Memory B cell (primary cell): ENCODE measurements at regions not wholly inside any gene's neighbourhood (a gene's known extent, or its start where the extent isn't known, plus 50 kb on each side); places are given as distances from the start of the nearest gene placed in this dataset.

Experiments
- ATAC-seq: fragments of 150-1000 bp; cut with Tn5 transposase; 2 replicates; pipeline ENCODE4 v1.10.0; 2021; ENCODE audit warnings: low read depth, mild to moderate bottlenecking, moderate library complexity
- DNase-seq, 2 donors: peaks; one replicate each; pipeline ENCODE4 v3.0.0; 2022; ENCODE audit warnings: low spot score in 2 of 2
- H3K27ac Mint-ChIP-seq: one replicate; pipeline ENCODE4 v1.8.0; 2022; ENCODE audit warnings: mild to moderate bottlenecking, moderate library complexity, mixed read lengths
- H3K27me3 Mint-ChIP-seq: one replicate; pipeline ENCODE4 v1.8.0; 2022; ENCODE audit warnings: mixed read lengths
- H3K36me3 Mint-ChIP-seq: one replicate; pipeline ENCODE4 v1.8.0; 2022; ENCODE audit warnings: mild to moderate bottlenecking, mixed read lengths
- H3K4me1 Mint-ChIP-seq: one replicate; pipeline ENCODE4 v1.8.0; 2022; ENCODE audit warnings: mixed read lengths
- H3K4me3 Mint-ChIP-seq: one replicate; pipeline ENCODE4 v1.8.0; 2022; ENCODE audit warnings: mild to moderate bottlenecking, moderate library complexity, mixed read lengths
- H3K9me3 Mint-ChIP-seq: one replicate; pipeline ENCODE4 v1.8.0; 2022; ENCODE audit warnings: mixed read lengths

DNA sequence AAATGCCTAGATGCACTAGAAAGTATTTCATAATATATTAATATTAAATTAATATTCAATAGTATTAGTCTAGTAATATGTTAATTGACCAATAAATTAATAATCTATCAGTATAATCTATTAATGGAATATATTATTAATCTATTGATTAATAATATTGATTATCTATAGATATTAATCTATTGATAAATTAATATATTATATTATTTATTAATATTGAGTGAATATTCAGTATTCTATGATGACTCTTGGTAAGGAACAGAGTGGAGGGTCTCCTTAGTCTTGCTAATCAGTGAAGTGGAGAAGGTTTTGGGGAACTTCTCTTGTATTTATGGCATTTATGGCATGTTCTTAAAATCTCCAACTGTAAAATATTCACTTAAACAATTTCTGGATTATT is 679.3 kb upstream of the FLRT2 start:
- Mint-ChIP-seq H3K4me3 (no peak overlapping the region), H3K27ac (no peak overlapping the region), H3K36me3 (no peaks in the 10 kb centered on the region), H3K9me3 (peaks cover 10% of the 10 kb centered on the region), H3K27me3 (no peaks in the 10 kb centered on the region), H3K4me1 (no peaks in the 10 kb centered on the region)
- ATAC-seq = no peak
- no peak for DNase-seq

DNA sequence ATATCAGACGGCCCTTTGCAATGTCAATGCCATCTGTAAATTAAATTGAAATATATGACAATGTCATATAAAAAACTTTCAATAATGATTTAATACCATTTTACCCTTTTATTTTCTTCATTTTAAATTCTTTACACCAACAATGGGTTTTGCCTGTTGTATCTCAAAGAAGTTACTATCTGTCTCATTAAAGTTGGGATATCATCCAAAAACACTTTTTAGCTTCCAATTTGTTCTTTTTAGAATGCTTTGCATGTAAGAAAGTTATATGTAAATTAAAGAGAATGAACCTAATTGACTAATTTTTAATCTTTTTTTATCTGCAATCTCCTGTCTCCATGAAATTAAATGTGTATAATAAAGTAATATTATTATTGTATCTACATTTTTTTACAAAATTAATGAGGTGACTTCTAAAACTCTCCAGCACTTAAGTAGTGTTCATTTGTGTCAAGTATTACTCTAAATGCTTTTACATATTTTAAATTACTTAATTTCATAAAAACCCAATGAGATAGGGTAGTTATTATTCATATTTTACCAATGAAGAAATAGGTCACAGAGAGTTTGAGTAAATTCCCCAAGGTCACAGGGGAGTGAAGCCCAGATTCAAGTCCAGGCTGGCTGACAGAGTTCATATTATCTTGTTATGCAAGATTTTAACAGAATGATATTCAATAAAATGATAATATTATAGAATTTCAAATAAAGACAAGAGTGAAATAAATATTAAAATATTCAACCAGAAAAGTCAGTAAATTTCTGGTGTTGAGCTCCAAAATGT is 673.0 kb upstream of the FLRT2 start:
- no peak overlapping the region for H3K4me3 Mint-ChIP-seq
- H3K36me3 Mint-ChIP-seq = no peaks in the 10 kb centered on the region
- no peak for DNase-seq
- ATAC-seq = no peak
- no peaks in the 10 kb centered on the region for H3K27me3 Mint-ChIP-seq
- peaks cover 4% of the 10 kb centered on the region for H3K9me3 Mint-ChIP-seq
- no peaks in the 10 kb centered on the region for H3K4me1 Mint-ChIP-seq
- no peak overlapping the region for H3K27ac Mint-ChIP-seq

- Mint-ChIP-seq H3K27me3 (no peaks in the 10 kb centered on the region), H3K9me3 (peaks cover 4% of the 10 kb centered on the region), H3K27ac (no peak overlapping the region), H3K4me1 (no peaks in the 10 kb centered on the region), H3K4me3 (no peak overlapping the region), H3K36me3 (no peaks in the 10 kb centered on the region)
- no peak for ATAC-seq
- no peak for DNase-seq
Observed at GRCh38 chr14:84857571-84857970, 672.4 kb upstream of the FLRT2 start.

DNA sequence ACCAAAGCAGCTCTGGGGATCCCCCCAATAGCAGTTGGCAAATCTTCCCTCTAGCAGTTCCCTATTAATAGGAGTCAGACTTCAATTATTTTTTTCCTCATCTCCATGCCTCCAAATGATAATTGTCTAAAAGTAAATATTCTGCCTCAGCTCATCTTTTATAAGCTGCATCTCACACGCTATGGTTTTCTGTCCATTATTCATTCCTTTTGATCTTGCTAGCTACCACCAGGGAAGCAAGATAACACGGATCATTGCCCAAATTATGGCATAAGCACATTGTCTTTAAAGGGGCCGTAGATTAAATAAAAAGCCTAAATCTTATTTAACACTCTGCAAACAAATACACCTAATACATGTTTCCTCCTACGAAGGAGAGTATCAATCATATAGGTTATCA is 670.8 kb upstream of the FLRT2 start:
- no peaks in the 10 kb centered on the region for H3K27me3 Mint-ChIP-seq
- no peaks in the 10 kb centered on the region for H3K36me3 Mint-ChIP-seq
- H3K9me3 Mint-ChIP-seq = peaks cover 3% of the 10 kb centered on the region
- H3K4me3 Mint-ChIP-seq = no peak overlapping the region
- no peaks in the 10 kb centered on the region for H3K4me1 Mint-ChIP-seq
- DNase-seq (no peak), ATAC-seq (no peak)
- H3K27ac Mint-ChIP-seq = no peak overlapping the region

GRCh38 chr14:84864548-84865271 is 665.2 kb upstream of the FLRT2 start:
- Mint-ChIP-seq H3K36me3 (no peaks in the 10 kb centered on the region), H3K4me1 (no peaks in the 10 kb centered on the region), H3K27ac (no peak overlapping the region), H3K9me3 (peaks cover 2% of the 10 kb centered on the region), H3K27me3 (no peaks in the 10 kb centered on the region), H3K4me3 (no peak overlapping the region)
- DNase-seq (no peak), ATAC-seq (no peak)

DNA sequence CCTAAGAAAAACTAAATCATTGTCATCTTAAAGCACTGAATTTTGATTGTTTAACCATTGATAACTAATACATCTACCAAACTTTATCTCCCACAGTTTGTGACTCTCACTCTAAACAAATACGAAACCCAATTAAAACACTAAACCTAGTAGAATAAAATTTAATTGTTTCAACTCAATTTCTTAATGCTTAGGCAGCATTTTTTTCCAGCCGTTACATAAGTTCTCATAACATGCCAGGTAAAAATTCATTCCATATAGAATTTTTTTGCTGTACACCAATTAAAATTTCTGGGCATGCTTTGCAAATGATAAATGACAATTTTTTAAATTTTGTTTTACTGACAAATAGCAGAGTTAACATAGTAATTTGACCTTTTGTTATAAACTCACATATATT is 658.2 kb upstream of the FLRT2 start:
- DNase-seq (no peak), ATAC-seq (no peak)
- H3K36me3 Mint-ChIP-seq = no peaks in the 10 kb centered on the region
- no peaks in the 10 kb centered on the region for H3K27me3 Mint-ChIP-seq
- H3K9me3 Mint-ChIP-seq = peaks cover 4% of the 10 kb centered on the region
- no peak overlapping the region for H3K27ac Mint-ChIP-seq
- no peak overlapping the region for H3K4me3 Mint-ChIP-seq
- H3K4me1 Mint-ChIP-seq = no peaks in the 10 kb centered on the region

DNA sequence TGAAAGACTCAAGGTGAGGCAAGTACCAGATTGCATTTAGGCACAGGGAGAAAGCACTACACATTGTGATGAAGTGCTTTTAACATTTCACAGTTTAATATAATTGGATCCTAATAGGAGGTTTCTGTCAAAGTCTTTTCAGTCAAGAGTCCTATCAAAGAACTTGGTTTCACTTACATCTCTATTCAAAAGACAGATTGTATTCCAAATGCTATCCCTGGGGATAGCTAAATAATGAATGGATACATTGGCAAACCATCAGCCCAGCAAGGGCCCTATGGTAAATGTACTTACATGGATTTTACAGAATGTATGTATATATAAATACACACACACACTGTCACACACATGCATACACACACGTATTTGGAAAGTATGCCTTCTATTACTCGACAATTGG is 655.5 kb upstream of the FLRT2 start:
- no peaks in the 10 kb centered on the region for H3K36me3 Mint-ChIP-seq
- ATAC-seq (no peak), DNase-seq (no peak)
- H3K27ac Mint-ChIP-seq = no peak overlapping the region
- no peak overlapping the region for H3K4me3 Mint-ChIP-seq
- H3K27me3 Mint-ChIP-seq = no peaks in the 10 kb centered on the region
- H3K9me3 Mint-ChIP-seq = peaks cover 7% of the 10 kb centered on the region
- no peaks in the 10 kb centered on the region for H3K4me1 Mint-ChIP-seq

GRCh38 chr14:84877061-84877460 is 652.9 kb upstream of the FLRT2 start:
- no peaks in the 10 kb centered on the region for H3K27me3 Mint-ChIP-seq
- H3K4me1 Mint-ChIP-seq = no peaks in the 10 kb centered on the region
- H3K4me3 Mint-ChIP-seq = no peak overlapping the region
- H3K9me3 Mint-ChIP-seq = peaks cover 8% of the 10 kb centered on the region
- no peaks in the 10 kb centered on the region for H3K36me3 Mint-ChIP-seq
- no peak for DNase-seq
- H3K27ac Mint-ChIP-seq = no peak overlapping the region
- no peak for ATAC-seq

GRCh38 chr14:84882830-84883229 is 647.1 kb upstream of the FLRT2 start:
- Mint-ChIP-seq H3K4me1 (no peaks in the 10 kb centered on the region), H3K27ac (no peak overlapping the region), H3K4me3 (no peak overlapping the region), H3K27me3 (no peaks in the 10 kb centered on the region), H3K36me3 (no peaks in the 10 kb centered on the region), H3K9me3 (peaks cover 8% of the 10 kb centered on the region)
- DNase-seq (no peak), ATAC-seq (no peak)

DNA sequence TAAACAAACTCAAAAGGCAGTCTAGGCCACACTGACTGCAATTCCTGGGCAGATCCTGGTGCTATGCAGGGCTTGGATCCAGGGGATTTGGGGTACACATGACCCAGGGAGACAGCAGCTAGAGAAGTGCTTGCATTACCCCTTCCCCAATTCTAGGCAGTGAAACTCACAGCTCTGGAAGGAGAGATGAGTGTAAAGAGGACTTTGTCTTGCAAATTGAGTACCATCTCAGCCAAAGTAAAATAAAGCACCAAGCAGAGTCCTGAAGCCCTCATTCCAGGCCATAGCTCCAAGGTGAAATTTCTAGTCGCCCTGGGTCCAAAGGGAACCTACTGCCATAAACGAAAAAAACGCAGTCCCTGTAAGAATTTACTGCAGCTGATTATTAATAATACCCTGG is 644.9 kb upstream of the FLRT2 start:
- no peak overlapping the region for H3K27ac Mint-ChIP-seq
- DNase-seq (no peak), ATAC-seq (no peak)
- H3K4me1 Mint-ChIP-seq = no peaks in the 10 kb centered on the region
- peaks cover 13% of the 10 kb centered on the region for H3K9me3 Mint-ChIP-seq
- no peak overlapping the region for H3K4me3 Mint-ChIP-seq
- H3K27me3 Mint-ChIP-seq = no peaks in the 10 kb centered on the region
- no peaks in the 10 kb centered on the region for H3K36me3 Mint-ChIP-seq

DNA sequence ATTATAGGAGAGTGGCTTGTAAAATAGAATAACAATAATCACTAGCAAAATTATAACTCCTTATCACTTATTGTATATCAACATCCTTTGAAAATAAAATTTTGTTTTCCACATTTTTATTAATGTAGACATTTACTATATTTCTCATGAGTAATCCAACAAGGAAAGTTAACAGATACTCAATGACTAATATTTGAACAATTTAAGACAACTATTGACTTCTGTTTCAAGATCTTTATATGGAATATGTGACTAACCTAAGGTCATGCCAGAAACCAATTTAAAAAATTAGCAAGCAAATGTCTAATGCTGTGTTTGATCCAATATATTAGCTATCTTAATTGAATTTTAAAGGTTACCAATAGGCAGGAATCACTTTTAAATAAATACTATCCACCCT is 638.5 kb upstream of the FLRT2 start:
- no peaks in the 10 kb centered on the region for H3K27me3 Mint-ChIP-seq
- no peaks in the 10 kb centered on the region for H3K36me3 Mint-ChIP-seq
- no peaks in the 10 kb centered on the region for H3K4me1 Mint-ChIP-seq
- no peak overlapping the region for H3K4me3 Mint-ChIP-seq
- peaks cover 12% of the 10 kb centered on the region for H3K9me3 Mint-ChIP-seq
- no peak overlapping the region for H3K27ac Mint-ChIP-seq
- no peak for ATAC-seq
- no peak for DNase-seq

DNA sequence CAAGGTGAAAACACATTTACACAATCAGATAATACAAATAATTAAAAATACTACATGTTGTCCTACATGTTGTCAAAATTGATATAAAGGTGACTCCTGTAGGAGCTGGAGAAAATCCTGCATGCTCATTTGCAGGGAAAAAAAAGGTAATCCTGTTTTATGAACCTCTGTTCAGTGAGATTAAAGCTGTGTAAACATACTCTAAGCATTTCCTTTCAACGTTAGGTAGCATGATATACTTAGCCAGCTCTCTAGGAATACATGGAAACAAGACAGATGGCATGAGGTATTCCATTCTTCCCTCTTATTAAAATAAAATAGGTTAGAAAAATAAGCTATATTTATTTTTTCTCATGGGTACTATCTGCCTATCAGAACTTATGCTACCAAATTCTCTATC is 635.7 kb upstream of the FLRT2 start:
- H3K36me3 Mint-ChIP-seq = no peaks in the 10 kb centered on the region
- no peak overlapping the region for H3K4me3 Mint-ChIP-seq
- ATAC-seq (no peak), DNase-seq (no peak)
- no peak overlapping the region for H3K27ac Mint-ChIP-seq
- H3K27me3 Mint-ChIP-seq = no peaks in the 10 kb centered on the region
- no peaks in the 10 kb centered on the region for H3K4me1 Mint-ChIP-seq
- peaks cover 8% of the 10 kb centered on the region for H3K9me3 Mint-ChIP-seq

DNA sequence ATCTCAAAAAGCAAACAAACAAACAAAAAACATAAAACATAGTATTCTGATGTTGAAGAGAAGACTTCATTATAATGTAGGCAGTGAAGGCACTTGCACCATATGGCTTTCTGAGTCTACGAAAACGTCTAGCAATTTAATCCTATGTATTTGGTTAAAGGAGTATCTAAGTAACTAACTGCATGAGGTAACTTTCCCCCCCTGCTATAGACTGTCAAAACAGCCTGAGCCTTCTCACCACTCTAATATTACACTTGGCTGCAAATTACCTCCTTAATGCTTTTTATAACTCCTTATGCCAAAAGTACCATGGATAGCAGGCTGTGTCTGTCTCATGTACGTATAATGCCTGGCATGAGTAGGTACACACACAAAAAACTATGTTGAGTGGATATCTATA is 607.6 kb upstream of the FLRT2 start:
- no peaks in the 10 kb centered on the region for H3K27me3 Mint-ChIP-seq
- H3K36me3 Mint-ChIP-seq = no peaks in the 10 kb centered on the region
- H3K27ac Mint-ChIP-seq = no peak overlapping the region
- DNase-seq (no peak), ATAC-seq (no peak)
- H3K9me3 Mint-ChIP-seq = peaks cover 3% of the 10 kb centered on the region
- no peak overlapping the region for H3K4me3 Mint-ChIP-seq
- no peaks in the 10 kb centered on the region for H3K4me1 Mint-ChIP-seq

- H3K36me3 Mint-ChIP-seq = no peaks in the 10 kb centered on the region
- DNase-seq (no peak), ATAC-seq (no peak)
- H3K4me1 Mint-ChIP-seq = no peaks in the 10 kb centered on the region
- H3K4me3 Mint-ChIP-seq = no peak overlapping the region
- no peaks in the 10 kb centered on the region for H3K27me3 Mint-ChIP-seq
- H3K9me3 Mint-ChIP-seq = peaks cover 3% of the 10 kb centered on the region
- no peak overlapping the region for H3K27ac Mint-ChIP-seq
Observed at GRCh38 chr14:84926656-84927055, 603.3 kb upstream of the FLRT2 start.
